ENCODE measurements at regions not wholly inside any gene's neighbourhood (a gene's known extent, or its start where the extent isn't known, plus 50 kb on each side); places are given as distances from the start of the nearest gene placed in this dataset.

GRCh38 chr1:29914936-29915335, 678.6 kb downstream of the PTPRU start:
- no peak for TF ChIP-seq CTCF (IDR thresholded peaks at IDR 0.05; ENCODE audit: control extremely low read depth, extremely low read depth)
- 31 to 39% methylated on average over 1 of the region's 1 CpG for WGBS, 2 donors
- peaks cover 0 to 7% (median 0%) of the 10 kb centered on the region in 3 donors for H3K27me3 ChIP-seq (ENCODE audit: control insufficient read depth in 3 of 3, insufficient read depth in 3 of 3, low read length in 2 of 3)

DNA sequence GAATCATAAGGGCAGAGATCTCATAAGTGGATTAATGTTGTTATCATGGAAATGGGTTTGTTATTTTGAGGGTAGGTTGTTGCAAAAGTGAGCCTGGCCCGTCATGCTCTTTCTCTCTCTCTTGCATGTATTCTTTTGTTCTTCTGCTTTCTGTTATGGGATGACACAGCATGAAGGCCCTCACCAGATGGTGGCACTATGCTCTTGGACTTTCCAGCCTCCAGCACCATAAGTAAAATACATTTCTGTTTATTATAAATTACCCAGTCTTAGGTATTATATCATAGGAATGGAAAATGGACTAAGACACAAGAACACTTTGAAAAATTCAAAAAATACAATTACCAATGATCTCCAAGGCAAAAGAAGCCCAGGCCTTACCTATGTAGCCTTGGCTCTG, 676.1 kb downstream of the PTPRU start:
- H3K9me3 ChIP-seq (ENCODE audit: control insufficient read depth in 4 of 4, insufficient read depth in 3 of 4, low read length in 3 of 4), result peaks cover 0 to 5% (median 0%) of the 10 kb centered on the region in 4 donors
- DNase-seq (peak in 2 of 3 donors; percentile 22 to 38), ATAC-seq (ENCODE audit: insufficient read depth, low FRiP score) (no peak)
- no peak overlapping the region for H3K4me3 ChIP-seq
- H3K4me1 ChIP-seq (ENCODE audit: control insufficient read depth in 5 of 5, insufficient read depth in 5 of 5, low read length in 5 of 5), result no peaks in the 10 kb centered on the region
- H3K27ac ChIP-seq (ENCODE audit: low read depth in 1 of 2, low read length in 1 of 2), result no peak overlapping the region
- H3K9ac ChIP-seq (ENCODE audit: insufficient read depth in 1 of 2, low read length in 2 of 2), result no peak overlapping the region
- no peaks in the 10 kb centered on the region for H3K36me3 ChIP-seq (ENCODE audit: control insufficient read depth in 4 of 4, insufficient read depth in 4 of 4, low read length in 4 of 4)
- peak; percentile 6 for TF ChIP-seq CTCF (IDR thresholded peaks at IDR 0.05; ENCODE audit: control extremely low read depth, extremely low read depth)
- WGBS, 2 donors, result 21 to 44% methylated on average over 1 of the region's 1 CpG
- H3K27me3 ChIP-seq (ENCODE audit: control insufficient read depth in 3 of 3, insufficient read depth in 3 of 3, low read length in 2 of 3), result peaks cover 0 to 7% (median 0%) of the 10 kb centered on the region in 3 donors

More at GRCh38 chr1:29914936-29915335, 678.6 kb downstream of the PTPRU start:
- Histone ChIP-seq H3K9me3 (ENCODE audit: control insufficient read depth in 4 of 4, insufficient read depth in 3 of 4, low read length in 3 of 4) (peaks cover 0 to 5% (median 0%) of the 10 kb centered on the region in 4 donors), H3K4me3 (no peak overlapping the region), H3K27ac (ENCODE audit: low read depth in 1 of 2, low read length in 1 of 2) (no peak overlapping the region), H3K9ac (ENCODE audit: insufficient read depth in 1 of 2, low read length in 2 of 2) (no peak overlapping the region), H3K4me1 (ENCODE audit: control insufficient read depth in 5 of 5, insufficient read depth in 5 of 5, low read length in 5 of 5) (no peaks in the 10 kb centered on the region), H3K36me3 (ENCODE audit: control insufficient read depth in 4 of 4, insufficient read depth in 4 of 4, low read length in 4 of 4) (no peaks in the 10 kb centered on the region)
- DNase-seq (no peak), ATAC-seq (ENCODE audit: insufficient read depth, low FRiP score) (no peak)

DNA sequence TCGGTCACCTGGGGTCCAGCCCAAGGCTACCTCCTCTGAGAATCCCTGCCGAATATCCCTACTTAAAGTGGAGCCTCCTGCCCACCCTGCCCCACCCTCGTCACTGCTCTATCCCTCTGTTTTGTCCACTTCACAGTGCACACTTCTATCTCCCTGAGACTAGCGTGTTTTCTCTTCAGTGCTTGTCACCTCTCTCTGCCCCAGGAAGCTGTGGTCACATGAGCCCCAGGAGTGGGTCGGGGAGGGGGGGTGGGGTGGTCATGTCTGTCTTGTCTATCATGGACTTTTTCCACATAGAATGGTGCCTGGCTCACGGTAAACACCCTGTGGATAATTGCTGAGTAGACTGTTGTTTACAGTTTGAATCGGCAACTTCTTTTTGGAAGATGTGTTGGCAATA, 673.6 kb downstream of the PTPRU start:
- TF ChIP-seq CTCF (IDR thresholded peaks at IDR 0.05; ENCODE audit: control extremely low read depth, extremely low read depth), result no peak
- no peak for ATAC-seq (ENCODE audit: insufficient read depth, low FRiP score)

GRCh38 chr1:29907596-29907995, 671.3 kb downstream of the PTPRU start:
- Histone ChIP-seq H3K36me3 (ENCODE audit: control insufficient read depth in 4 of 4, insufficient read depth in 4 of 4, low read length in 4 of 4) (no peaks in the 10 kb centered on the region), H3K27ac (ENCODE audit: low read depth in 1 of 2, low read length in 1 of 2) (no peak overlapping the region), H3K9me3 (ENCODE audit: control insufficient read depth in 4 of 4, insufficient read depth in 3 of 4, low read length in 3 of 4) (peaks cover 0 to 4% (median 0%) of the 10 kb centered on the region in 4 donors), H3K9ac (ENCODE audit: insufficient read depth in 1 of 2, low read length in 2 of 2) (no peak overlapping the region), H3K27me3 (ENCODE audit: control insufficient read depth in 3 of 3, insufficient read depth in 3 of 3, low read length in 2 of 3) (peaks cover 0 to 7% (median 0%) of the 10 kb centered on the region in 3 donors), H3K4me1 (ENCODE audit: control insufficient read depth in 5 of 5, insufficient read depth in 5 of 5, low read length in 5 of 5) (no peaks in the 10 kb centered on the region), H3K4me3 (no peak overlapping the region)
- TF ChIP-seq CTCF (IDR thresholded peaks at IDR 0.05; ENCODE audit: control extremely low read depth, extremely low read depth), result no peak
- ATAC-seq (ENCODE audit: insufficient read depth, low FRiP score), result no peak
- WGBS, 2 donors, result 71 to 83% methylated on average over 7 of the region's 7 CpGs
- DNase-seq, result no peak

More for the DNA sequence above, 673.6 kb downstream of the PTPRU start:
- WGBS, 2 donors, result 42 to 54% methylated on average over 7 of the region's 7 CpGs
- Histone ChIP-seq H3K4me1 (ENCODE audit: control insufficient read depth in 5 of 5, insufficient read depth in 5 of 5, low read length in 5 of 5) (no peaks in the 10 kb centered on the region), H3K36me3 (ENCODE audit: control insufficient read depth in 4 of 4, insufficient read depth in 4 of 4, low read length in 4 of 4) (no peaks in the 10 kb centered on the region), H3K9me3 (ENCODE audit: control insufficient read depth in 4 of 4, insufficient read depth in 3 of 4, low read length in 3 of 4) (peaks cover 0 to 3% (median 0%) of the 10 kb centered on the region in 4 donors), H3K9ac (ENCODE audit: insufficient read depth in 1 of 2, low read length in 2 of 2) (no peak overlapping the region), H3K27me3 (ENCODE audit: control insufficient read depth in 3 of 3, insufficient read depth in 3 of 3, low read length in 2 of 3) (peaks cover 0 to 7% (median 0%) of the 10 kb centered on the region in 3 donors), H3K4me3 (no peak overlapping the region), H3K27ac (ENCODE audit: low read depth in 1 of 2, low read length in 1 of 2) (no peak overlapping the region)
- no peak for DNase-seq
